ENCODE measurements at regions not wholly inside any gene's neighbourhood (a gene's known extent, or its start where the extent isn't known, plus 50 kb on each side); places are given as distances from the start of the nearest gene placed in this dataset.

- TF ChIP-seq FOSL1 (IDR thresholded peaks at IDR 0.05; ENCODE audit: insufficient read depth, low read depth, low read length) (no peak), NRF1 (IDR thresholded peaks at IDR 0.05; ENCODE audit: low read depth, low read length) (no peak)
Observed at GRCh38 chr3:157718800-157719199, 215.6 kb upstream of the VEPH1 start (continued).

- Histone ChIP-seq H3K23me2 (ENCODE audit: low read depth, low read length) (no peaks in the 10 kb centered on the region), H4K20me1 (replicated peaks in 1 of 2; ENCODE audit: control insufficient read depth in 1 of 2, insufficient read depth in 2 of 2, low read length in 2 of 2) (no peaks in the 10 kb centered on the region), H3K27me3 (replicated peaks in 1 of 4; ENCODE audit: control insufficient read depth in 3 of 4, extremely low read depth in 1 of 4, insufficient read depth in 3 of 4, low read length in 3 of 4) (no peaks in the 10 kb centered on the region), H3K18ac (ENCODE audit: extremely low read depth, low read length) (no peak overlapping the region), H2BK120ac (replicated peaks; ENCODE audit: low read depth, low read length) (no peak overlapping the region), H3K9me3 (ENCODE audit: insufficient read depth in 2 of 2, low read depth in 1 of 2, low read length in 1 of 2) (no peaks in the 10 kb centered on the region), H3K4me1 (replicated peaks in 1 of 4; ENCODE audit: control insufficient read depth in 3 of 4, insufficient read depth in 4 of 4, low read length in 3 of 4) (no peaks in the 10 kb centered on the region), H3K36me3 (ENCODE audit: control insufficient read depth in 2 of 4, insufficient read depth in 4 of 4, low read length in 3 of 4) (no peaks in the 10 kb centered on the region), H3K79me1 (ENCODE audit: low read depth, low read length) (no peaks in the 10 kb centered on the region), H3K56ac (replicated peaks; ENCODE audit: insufficient read length, low read depth, low read length) (no peak overlapping the region), H2BK20ac (ENCODE audit: low read length) (no peak overlapping the region), H2AK5ac (ENCODE audit: low read depth, low read length) (no peak overlapping the region), H3K4me2 (ENCODE audit: insufficient read depth in 1 of 2, low read depth in 2 of 2, low read length in 2 of 2) (no peak overlapping the region), H3K23ac (ENCODE audit: insufficient read length) (no peak overlapping the region), H2AFZ (ENCODE audit: low read length) (no peak overlapping the region), H4K5ac (ENCODE audit: insufficient read length, low read depth, low read length) (no peak overlapping the region), H3K14ac (ENCODE audit: insufficient read length) (no peak overlapping the region), H2BK15ac (ENCODE audit: low read length) (no peak overlapping the region), H3K9ac (replicated peaks in 1 of 4; ENCODE audit: extremely low read depth in 1 of 4, low read depth in 3 of 4, low read length in 3 of 4) (no peak overlapping the region), H3K4me3 (ENCODE audit: extremely low read depth in 1 of 4, insufficient read depth in 2 of 4, low read depth in 3 of 4, low read length in 4 of 4) (no peak overlapping the region), H3K79me2 (ENCODE audit: control insufficient read depth in 1 of 2, insufficient read depth in 2 of 2, low read length in 2 of 2) (no peaks in the 10 kb centered on the region), H2BK12ac (ENCODE audit: low read depth, low read length) (no peak overlapping the region), H3K4ac (replicated peaks; ENCODE audit: insufficient read length, low read depth, low read length) (no peak overlapping the region), H3K27ac (ENCODE audit: low read depth, low read length) (no peak overlapping the region), H2BK5ac (ENCODE audit: low read depth, low read length) (no peak overlapping the region), H4K91ac (replicated peaks; ENCODE audit: insufficient read length, low read length) (no peak overlapping the region), H4K8ac (ENCODE audit: extremely low read depth, insufficient read depth, low read length) (no peak overlapping the region)
- POLR2A ChIA-PET (ENCODE audit: partially characterized antibody) = no interaction called here
- CTCF ChIA-PET (ENCODE audit: partially characterized antibody) = no interaction called here
- DNase-seq (ENCODE audit: low read depth in 1 of 2, low spot score in 2 of 2) = no peak
- FAIRE-seq = no peak
- TF ChIP-seq POLR2A (IDR thresholded peaks at IDR 0.05; ENCODE audit: control extremely low read depth in 1 of 2, low read depth in 2 of 2, low read length in 2 of 2) (no peak), TAF1 (IDR thresholded peaks at IDR 0.05; ENCODE audit: low read depth, low read length) (no peak), EZH2 (IDR thresholded peaks at IDR 0.05; ENCODE audit: low read depth, low read length, severe bottlenecking) (no peak), ASH2L (IDR thresholded peaks at IDR 0.05; ENCODE audit: low read length) (no peak), YY1 (IDR thresholded peaks at IDR 0.05; ENCODE audit: low read depth, low read length) (no peak), EGR1 (IDR thresholded peaks at IDR 0.05; ENCODE audit: borderline replicate concordance, low read depth, low read length) (no peak), RXRA (IDR thresholded peaks at IDR 0.05; ENCODE audit: insufficient read depth, low read depth, low read length) (no peak), KDM1A (IDR thresholded peaks at IDR 0.05; ENCODE audit: borderline replicate concordance, low read length) (no peak), NANOG (IDR thresholded peaks at IDR 0.05; ENCODE audit: insufficient read depth, low read depth, low read length, poor library complexity, severe bottlenecking) (no peak), FOSL1 (IDR thresholded peaks at IDR 0.05; ENCODE audit: insufficient read depth, low read depth, low read length) (no peak), CTBP2 (IDR thresholded peaks at IDR 0.05; ENCODE audit: borderline replicate concordance, insufficient read depth, insufficient read length, low read length) (no peak), BACH1 (IDR thresholded peaks at IDR 0.05; ENCODE audit: low read length) (no peak)
Observed at GRCh38 chr3:157713101-157713500, 209.9 kb upstream of the VEPH1 start.
